Left kidney (tissue), 1 donor: ENCODE measurements at regions not wholly inside any gene's neighbourhood (a gene's known extent, or its start where the extent isn't known, plus 50 kb on each side); places are given as distances from the start of the nearest gene placed in this dataset.
"Not testable (repeated sequence)": the region's sequence is repeated elsewhere in the genome, so short reads cannot be mapped to it uniquely, and the experiment has no call there.

Experiments
- DNase-seq: peaks from one replicate; pipeline ENCODE4 v3.0.0-alpha.2; 2013

- no peak for DNase-seq
Observed at GRCh38 chr1:221875004-221875330, 133.1 kb upstream of the DUSP10 start.

- DNase-seq, result no peak
Observed at GRCh38 chr1:221874285-221875003, 132.6 kb upstream of the DUSP10 start.

GRCh38 chr1:221873673-221874072 lies 131.8 kb upstream of the DUSP10 start:
- no peak for DNase-seq

GRCh38 chr1:221871056-221871455 lies 129.2 kb upstream of the DUSP10 start:
- DNase-seq, result no peak

GRCh38 chr1:221869779-221870178 lies 127.9 kb upstream of the DUSP10 start:
- DNase-seq, result no peak

GRCh38 chr1:221868593-221869303 lies 126.9 kb upstream of the DUSP10 start:
- no peak for DNase-seq

- DNase-seq, result no peak
Observed at GRCh38 chr1:221867003-221867402, 125.1 kb upstream of the DUSP10 start.

- no peak for DNase-seq
Observed at GRCh38 chr1:221865808-221866207, 123.9 kb upstream of the DUSP10 start.

GRCh38 chr1:221863635-221864034 lies 121.7 kb upstream of the DUSP10 start:
- no peak for DNase-seq

GRCh38 chr1:221862971-221863370 lies 121.1 kb upstream of the DUSP10 start:
- DNase-seq, result no peak

GRCh38 chr1:221858818-221859611 lies 117.1 kb upstream of the DUSP10 start:
- no peak for DNase-seq

- not testable (repeated sequence) for DNase-seq
Observed at GRCh38 chr1:221857094-221857444, 115.2 kb upstream of the DUSP10 start.

GRCh38 chr1:221856228-221857093 lies 114.6 kb upstream of the DUSP10 start:
- DNase-seq, result no peak

GRCh38 chr1:221855156-221855555 lies 113.3 kb upstream of the DUSP10 start:
- no peak for DNase-seq

GRCh38 chr1:221851336-221851735 lies 109.4 kb upstream of the DUSP10 start:
- no peak for DNase-seq

- no peak for DNase-seq
Observed at GRCh38 chr1:221850470-221851187, 108.7 kb upstream of the DUSP10 start.

- no peak for DNase-seq
Observed at GRCh38 chr1:221849897-221850296, 108.0 kb upstream of the DUSP10 start.

- DNase-seq, result no peak
Observed at GRCh38 chr1:221849110-221849509, 107.2 kb upstream of the DUSP10 start.

- no peak for DNase-seq
Observed at GRCh38 chr1:221847676-221848075, 105.8 kb upstream of the DUSP10 start.

- DNase-seq, result no peak
Observed at GRCh38 chr1:221845650-221846371, 103.9 kb upstream of the DUSP10 start.

- no peak for DNase-seq
Observed at GRCh38 chr1:221841983-221842335, 100.1 kb upstream of the DUSP10 start.
